PC-9 (cell line): ENCODE measurements at regions not wholly inside any gene's neighbourhood (a gene's known extent, or its start where the extent isn't known, plus 50 kb on each side); places are given as distances from the start of the nearest gene placed in this dataset.

Experiments used
- CTCF ChIP-seq: fragments of 200-600 bp; sonication (generic); conservative IDR thresholded peaks from 2 replicates; pipeline ENCODE4 v1.6.1; 2017; ENCODE audit warnings: mixed run types, antibody characterized with exemption, mild to moderate bottlenecking, moderate library complexity
- EZH2 ChIP-seq: fragments of 200-600 bp; sonication (generic); IDR thresholded peaks from 2 replicates; pipeline ENCODE4 v1.8.0; 2017; ENCODE audit warnings: antibody characterized with exemption, low read depth

GRCh38 chr3:94308767-94309166, 245.9 kb downstream of the NSUN3 start:
- TF ChIP-seq EZH2 (no peak), CTCF (no peak)
